Pancreas (tissue), 10 donors: ENCODE measurements at regions not wholly inside any gene's neighbourhood (a gene's known extent, or its start where the extent isn't known, plus 50 kb on each side); places are given as distances from the start of the nearest gene placed in this dataset.
A peak's percentile ranks its signal among the peaks of the same experiment; 100 is the strongest.

Source experiments
- ATAC-seq, 4 donors: fragments of 200-7000 bp; cut with Tn5 transposase; one replicate each; pipeline versions ENCODE4 v1.8.0 to v1.9.1; 2020; ENCODE audit warnings: mild to moderate bottlenecking in 4 of 4, moderate library complexity in 4 of 4
- DNase-seq, 6 donors: peaks; one replicate each; pipeline ENCODE4 v3.0.0-alpha.2; 2020
- FAIRE-seq: peaks from 2 replicates; lab custom pipeline; 2012; peaks lifted over from hg19 to GRCh38; lab: Jason Lieb, UNC
- H3K27ac ChIP-seq, 4 donors: fragments of 200-600 bp; sonication (generic); 1 replicate in 3 of 4; 2 replicates in 1 of 4; pipeline versions ENCODE4 v1.5.0 to v1.8.0; 2020
- H3K27me3 ChIP-seq, 4 donors: fragments of 200-600 bp; one replicate each; pipeline ENCODE4 v1.8.0; 2021
- H3K36me3 ChIP-seq, 3 donors: fragments of 200-600 bp; sonication (generic) in 1 of 3; one replicate each; pipeline versions ENCODE4 v1.5.0 to v1.8.0; 2020 to 2021
- H3K4me1 ChIP-seq, 3 donors: fragments of 200-600 bp; one replicate each; pipeline ENCODE4 v1.8.0; 2021
- H3K4me3 ChIP-seq, 4 donors: fragments of 200-600 bp; sonication (generic) in 2 of 4; one replicate each; pipeline versions ENCODE4 v1.5.0 to v1.8.0; 2020 to 2021
- H3K9me3 ChIP-seq, 4 donors: fragments of 200-600 bp; one replicate each; pipeline ENCODE4 v1.8.0; 2021
- CTCF ChIP-seq, 4 donors: fragments of 200-600 bp; sonication (generic) in 3 of 4; IDR thresholded peaks; one replicate each; pipeline versions ENCODE4 v1.5.0 to v1.8.0; 2021; ENCODE audit warnings: antibody characterized with exemption in 4 of 4
- WGBS, 2 donors: extraction: QIAGEN DNeasy Blood & Tissue Kit; methylation state at CpG; one replicate each; pipeline ENCODE4 v1.1.7; 2013; 5-methylcytosine and 5-hydroxymethylcytosine counted together
- intact Hi-C, 3 donors: fragments of 100-400 bp; cut with DNase I; formaldehyde crosslinking; loops; one replicate each; pipeline versions ENCODE4 v1.11.1 to v1.14.2; 2022
- donor health status: healthy with polysubstance abuse.
- donor health status: DM: no; HTN: no; CAD: no; lungs with moderate emphysema.
- donor health status: DM: no; HTN: no; CAD: no.
- donor health status: control.
- donor health status: control.
- donor health status: Bipolar disorder and iron deficiency.
- donor health status: DM: yes; HTN: yes; CAD: no.
- donor health status: DM: no; HTN: no; CAD: no.
- donor health status: DM: no; HTN: no; CAD: no.
- donor health status: DM: yes; HTN: yes; CAD: no.

GRCh38 chr6:163943607-163944385, 529.3 kb downstream of the QKI start:
- intact Hi-C loops = no loop called here
- ATAC-seq (no peak), FAIRE-seq (no peak)

GRCh38 chr6:163942790-163943189, 528.3 kb downstream of the QKI start:
- intact Hi-C loops = no loop called here
- no peak for ATAC-seq
- H3K27me3 ChIP-seq = no peaks in the 10 kb centered on the region

More at GRCh38 chr6:163943607-163944385, 529.3 kb downstream of the QKI start:
- Histone ChIP-seq H3K36me3 (no peaks in the 10 kb centered on the region), H3K9me3 (no peaks in the 10 kb centered on the region), H3K27me3 (no peaks in the 10 kb centered on the region), H3K27ac (no peak overlapping the region), H3K4me3 (no peak overlapping the region), H3K4me1 (no peaks in the 10 kb centered on the region)
- TF ChIP-seq CTCF (IDR thresholded peaks at IDR 0.05) = no peak
- DNase-seq = no peak
- WGBS, 2 donors = 38 to 43% methylated on average over 16 of the region's 16 CpGs

GRCh38 chr6:163941624-163941976, 527.1 kb downstream of the QKI start:
- H3K4me3 ChIP-seq = no peak overlapping the region
- WGBS, 2 donors = 38 to 44% methylated on average over 7 of the region's 7 CpGs
- DNase-seq (no peak), FAIRE-seq (no peak), ATAC-seq (no peak)
- H3K27me3 ChIP-seq = no peaks in the 10 kb centered on the region
- H3K9me3 ChIP-seq = no peaks in the 10 kb centered on the region
- H3K4me1 ChIP-seq = no peaks in the 10 kb centered on the region
- TF ChIP-seq CTCF (IDR thresholded peaks at IDR 0.05) = no peak
- intact Hi-C loops = no loop called here
- H3K36me3 ChIP-seq = no peaks in the 10 kb centered on the region
- H3K27ac ChIP-seq = no peak overlapping the region

More at GRCh38 chr6:163942790-163943189, 528.3 kb downstream of the QKI start:
- Histone ChIP-seq H3K9me3 (no peaks in the 10 kb centered on the region), H3K36me3 (no peaks in the 10 kb centered on the region), H3K4me1 (no peaks in the 10 kb centered on the region), H3K4me3 (no peak overlapping the region), H3K27ac (no peak overlapping the region)
- FAIRE-seq (no peak), DNase-seq (no peak)
- WGBS, 2 donors = 43 to 46% methylated on average over 3 of the region's 3 CpGs
- TF ChIP-seq CTCF (IDR thresholded peaks at IDR 0.05) = no peak

GRCh38 chr6:163940705-163941623, 526.4 kb downstream of the QKI start:
- peak in 1 of 4 donors; percentile 34 for ATAC-seq
- H3K27ac ChIP-seq = no peak overlapping the region

More at GRCh38 chr6:163940705-163941623, 526.4 kb downstream of the QKI start:
- Histone ChIP-seq H3K9me3 (no peaks in the 10 kb centered on the region), H3K4me3 (no peak overlapping the region), H3K4me1 (no peaks in the 10 kb centered on the region), H3K36me3 (no peaks in the 10 kb centered on the region), H3K27me3 (no peaks in the 10 kb centered on the region)
- no peak for TF ChIP-seq CTCF (IDR thresholded peaks at IDR 0.05)
- DNase-seq (no peak), FAIRE-seq (no peak)
- intact Hi-C loops = no loop called here
- WGBS, 2 donors = 58 to 60% methylated on average over 10 of the region's 10 CpGs
